Astrocyte of the hippocampus (primary cell): ENCODE measurements at regions not wholly inside any gene's neighbourhood (a gene's known extent, or its start where the extent isn't known, plus 50 kb on each side); places are given as distances from the start of the nearest gene placed in this dataset.

Experiments used
- DNase-seq: peaks from one replicate; pipeline ENCODE4 v3.0.0; 2011; ENCODE audit warnings: low read depth, low spot score

DNA sequence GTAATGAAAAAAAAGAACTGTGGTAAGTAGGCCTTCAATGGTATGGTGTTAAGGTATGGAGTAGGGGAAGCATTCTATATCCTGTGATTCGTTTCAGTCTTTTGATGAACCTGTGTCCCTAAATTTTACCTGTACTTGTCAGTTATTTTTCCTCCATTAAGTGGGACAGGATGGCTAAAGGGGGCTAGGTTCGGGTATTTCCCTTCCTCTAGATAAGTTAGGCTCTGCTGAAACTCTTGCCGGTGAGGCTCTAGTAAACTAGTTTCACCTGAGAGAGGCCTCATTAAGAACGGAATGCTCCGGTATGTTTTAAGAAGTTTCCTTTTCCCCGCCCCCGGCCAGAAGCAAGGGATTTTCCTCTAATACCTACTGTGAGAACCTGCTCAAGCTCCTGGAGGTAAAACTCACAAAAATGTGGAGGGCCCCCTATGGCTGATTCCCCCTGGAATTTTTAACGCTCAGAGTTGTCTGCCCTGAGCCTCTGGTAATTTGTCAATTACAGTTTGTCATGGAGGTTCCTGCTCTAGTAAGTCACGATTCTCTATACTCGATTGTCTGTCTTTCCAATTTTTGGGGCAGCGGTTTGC is 87.7 kb downstream of the MACIR start:
- no peak for DNase-seq

DNA sequence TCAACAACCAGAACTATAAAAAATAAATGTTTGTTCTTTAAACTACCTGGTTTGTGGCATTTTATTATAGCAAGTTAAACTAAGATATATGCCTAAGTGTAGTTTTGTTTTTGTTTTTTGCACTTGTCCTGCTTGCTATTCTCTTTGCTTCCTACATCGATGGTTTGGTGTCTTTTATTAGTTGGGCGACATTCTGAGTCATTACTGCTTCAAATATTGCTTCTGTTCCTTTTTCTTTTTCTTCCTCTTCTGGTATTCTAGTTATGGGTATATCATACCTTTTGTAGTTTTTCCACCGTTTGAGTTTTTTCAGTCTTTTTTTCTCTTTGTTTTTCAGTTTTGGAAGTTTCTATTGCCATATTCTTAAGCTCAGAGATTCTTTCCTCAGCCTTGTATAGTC is 86.9 kb downstream of the MACIR start:
- DNase-seq: no peak

DNA sequence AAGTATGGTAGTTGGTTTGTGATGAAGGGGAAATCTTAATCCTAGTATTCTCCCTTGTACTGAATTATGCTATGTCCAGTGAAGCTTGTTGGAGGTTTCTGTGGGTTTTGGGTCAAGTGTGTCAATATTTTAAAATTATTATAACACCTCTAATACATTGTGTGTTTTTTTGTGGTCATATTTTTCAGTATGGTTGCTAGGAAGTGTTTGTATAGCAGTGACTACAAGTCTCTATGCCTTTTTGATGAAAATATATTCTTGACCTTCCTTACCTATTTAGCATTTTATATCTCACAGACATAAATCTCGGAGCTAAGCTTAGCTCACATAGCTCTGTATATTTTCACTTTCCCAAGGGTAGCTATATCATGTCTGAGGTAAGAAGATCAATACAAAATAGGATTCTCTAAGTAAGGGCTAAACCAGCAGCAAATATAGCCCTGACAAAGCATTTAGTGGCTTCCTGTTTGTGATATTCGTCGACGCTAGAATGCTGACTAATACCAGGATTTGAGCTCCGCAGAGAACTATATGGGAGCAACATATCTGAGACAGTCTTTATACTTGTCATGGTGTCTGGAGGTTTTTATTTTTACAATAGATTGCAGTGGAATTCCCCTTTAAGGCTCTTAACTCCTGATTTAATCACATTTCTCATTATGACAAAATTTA is 82.3 kb downstream of the MACIR start:
- DNase-seq: no peak

GRCh38 chr5:103340132-103340531 is 81.6 kb downstream of the MACIR start:
- DNase-seq: no peak

DNA sequence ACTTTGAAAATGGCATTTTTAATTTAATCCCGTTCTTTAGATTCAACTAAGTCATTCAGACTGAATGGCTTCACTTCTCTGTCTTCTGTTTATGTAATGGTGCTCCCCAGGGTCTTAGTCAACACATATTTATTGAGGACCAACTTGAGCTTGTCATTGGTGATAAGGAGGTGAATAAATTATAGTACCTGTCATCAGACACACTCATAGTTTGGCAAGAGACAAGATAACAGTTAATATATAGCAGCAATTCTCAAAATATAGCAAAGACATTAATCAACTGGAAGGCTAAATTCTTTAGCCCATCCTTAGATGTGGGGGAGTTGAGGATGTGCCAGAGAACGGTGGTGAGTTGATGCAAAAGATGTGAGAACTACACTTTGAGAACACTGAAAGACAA is 78.4 kb downstream of the MACIR start:
- DNase-seq: no peak

- no peak for DNase-seq
These were observed 74.8 kb downstream of the MACIR start for GRCh38 chr5:103333376-103333775.

GRCh38 chr5:103330875-103331274 is 72.3 kb downstream of the MACIR start:
- no peak for DNase-seq
